Erythroblast (primary cell): ENCODE measurements at regions not wholly inside any gene's neighbourhood (a gene's known extent, or its start where the extent isn't known, plus 50 kb on each side); places are given as distances from the start of the nearest gene placed in this dataset.
"Not testable (repeated sequence)": the region's sequence is repeated elsewhere in the genome, so short reads cannot be mapped to it uniquely, and the experiment has no call there.

Experiments
- DNase-seq, 2 experiments: peaks; one replicate each; lab custom pipeline; 2025; lab: John Stamatoyannopoulos, UW
- GATA1 ChIP-seq: IDR thresholded peaks from 2 replicates; pipeline ENCODE4 v1.6.1; 2011; ENCODE audit warnings: low read depth, mild to moderate bottlenecking, control low read depth, low read length, moderate library complexity
- POLR2A ChIP-seq: IDR thresholded peaks from 2 replicates; pipeline ENCODE4 v1.6.1; 2011; ENCODE audit warnings: mild to moderate bottlenecking, low read length

DNA sequence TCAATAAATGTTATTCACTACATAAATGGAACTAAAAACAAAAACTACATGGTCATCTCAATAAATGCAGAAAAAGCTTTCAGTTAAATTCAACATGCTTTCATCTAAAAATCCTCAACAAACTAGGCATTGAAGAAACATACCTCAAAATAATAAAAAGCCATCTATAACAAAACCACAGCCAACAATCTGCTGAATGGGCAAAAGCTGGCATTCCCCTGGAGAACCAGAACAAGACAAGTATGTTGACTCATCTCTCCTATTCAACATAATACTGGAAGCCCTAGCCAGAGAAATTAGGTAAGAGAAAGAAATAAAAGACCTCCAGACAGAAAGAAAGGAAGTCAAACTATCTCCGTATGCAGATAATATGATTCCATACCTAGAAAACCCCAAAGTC is 759.9 kb downstream of the EPHA3 start:
- DNase-seq: no peak
- no peak for TF ChIP-seq GATA1
- TF ChIP-seq POLR2A: no peak

DNA sequence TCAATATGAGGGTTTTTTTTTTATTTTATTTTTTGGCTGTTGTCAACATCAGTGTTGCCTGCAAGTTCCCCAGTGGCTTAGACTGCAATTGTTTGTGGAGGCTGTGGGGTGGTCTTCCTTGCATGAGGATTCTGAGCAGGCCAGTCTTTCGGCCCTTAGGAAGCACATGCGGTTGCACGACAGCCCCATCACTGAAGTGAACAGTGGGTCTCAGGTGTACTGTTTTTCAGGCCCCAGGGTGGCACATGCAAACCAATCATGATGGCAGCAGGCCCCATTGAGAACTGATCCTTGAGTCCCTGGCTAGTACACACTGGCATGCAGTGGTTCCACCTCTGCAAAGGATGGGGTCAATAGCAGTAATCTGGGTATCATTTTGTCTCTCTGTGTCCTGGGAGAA is 768.7 kb downstream of the EPHA3 start:
- DNase-seq: no peak
- TF ChIP-seq GATA1: no peak
- TF ChIP-seq POLR2A: no peak

GRCh38 chr3:89877230-89877629 is 769.8 kb downstream of the EPHA3 start:
- no peak for TF ChIP-seq POLR2A
- no peak for TF ChIP-seq GATA1
- no peak for DNase-seq

DNA sequence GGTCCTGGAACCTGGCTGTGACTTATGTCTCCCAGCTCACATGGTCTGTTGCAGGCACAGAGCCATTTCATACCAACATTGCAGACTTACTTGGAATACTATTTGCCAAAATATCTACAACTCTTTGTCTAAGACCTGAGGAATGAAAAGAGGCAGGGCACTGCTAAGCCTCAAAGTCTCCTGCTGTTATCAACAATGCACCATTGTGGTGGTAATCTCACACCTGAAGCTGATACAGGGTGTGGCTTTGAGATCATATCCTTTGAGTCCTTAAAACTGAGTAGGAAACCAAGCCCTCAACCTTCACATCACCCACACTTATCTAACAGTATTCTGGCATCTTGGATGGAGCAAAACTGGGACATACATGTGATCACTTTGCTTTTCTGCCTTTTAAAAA is 782.0 kb downstream of the EPHA3 start:
- DNase-seq: no peak
- TF ChIP-seq GATA1 (no peak), POLR2A (no peak)

DNA sequence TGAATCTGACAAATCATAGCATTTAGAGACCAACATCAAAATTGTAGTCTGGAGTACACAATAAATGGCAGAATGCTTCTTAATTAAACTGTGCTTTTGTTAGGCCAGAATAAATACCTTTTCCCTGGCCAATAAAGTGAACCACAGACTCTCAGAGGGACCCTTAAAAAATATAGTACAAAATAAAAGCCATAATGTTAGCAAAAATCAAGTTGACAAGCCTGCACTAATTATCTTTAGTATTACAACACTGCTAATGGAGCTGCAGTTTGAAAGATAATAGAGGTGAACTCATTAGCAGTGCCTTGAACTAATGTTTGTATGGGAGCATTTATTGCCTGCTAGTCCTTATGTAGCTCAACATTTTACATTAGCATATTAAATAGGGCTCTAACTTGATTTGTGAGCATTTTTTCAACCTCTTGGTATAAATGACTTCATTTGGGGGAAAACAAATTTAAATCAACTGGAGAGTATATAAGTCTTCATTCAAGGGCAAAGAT is 801.3 kb downstream of the EPHA3 start:
- TF ChIP-seq POLR2A (no peak), GATA1 (no peak)
- DNase-seq: no peak

GRCh38 chr3:89912031-89912430 is 804.6 kb downstream of the EPHA3 start:
- DNase-seq: no peak
- TF ChIP-seq POLR2A (no peak), GATA1 (no peak)

- no peak for DNase-seq
- TF ChIP-seq POLR2A (no peak), GATA1 (no peak)
These were observed 816.6 kb downstream of the EPHA3 start for GRCh38 chr3:89923921-89924610.

DNA sequence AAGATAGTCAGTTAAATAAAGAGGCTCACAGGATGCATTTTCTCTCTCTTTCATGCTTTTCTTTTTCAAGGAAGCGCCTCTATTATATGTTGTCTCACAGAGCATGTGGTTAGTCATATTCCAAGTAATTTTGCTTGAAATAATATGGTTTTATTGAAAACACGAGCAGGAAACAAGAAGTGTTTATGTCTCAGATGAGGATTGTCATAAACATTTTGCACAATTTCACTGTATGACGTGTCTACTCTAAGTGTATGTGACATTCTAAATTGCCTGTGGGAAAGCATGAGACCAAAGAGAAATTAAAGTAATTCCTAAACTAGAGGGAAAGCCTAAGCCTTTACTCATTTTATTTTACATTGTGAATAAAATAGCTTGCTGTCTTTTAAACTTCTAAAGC is 818.6 kb downstream of the EPHA3 start:
- no peak for TF ChIP-seq GATA1
- TF ChIP-seq POLR2A: no peak

GRCh38 chr3:89932882-89933281 is 825.5 kb downstream of the EPHA3 start:
- TF ChIP-seq GATA1: no peak
- TF ChIP-seq POLR2A: no peak
- DNase-seq: no peak

More for the DNA sequence above, 818.6 kb downstream of the EPHA3 start:
- DNase-seq: no peak

DNA sequence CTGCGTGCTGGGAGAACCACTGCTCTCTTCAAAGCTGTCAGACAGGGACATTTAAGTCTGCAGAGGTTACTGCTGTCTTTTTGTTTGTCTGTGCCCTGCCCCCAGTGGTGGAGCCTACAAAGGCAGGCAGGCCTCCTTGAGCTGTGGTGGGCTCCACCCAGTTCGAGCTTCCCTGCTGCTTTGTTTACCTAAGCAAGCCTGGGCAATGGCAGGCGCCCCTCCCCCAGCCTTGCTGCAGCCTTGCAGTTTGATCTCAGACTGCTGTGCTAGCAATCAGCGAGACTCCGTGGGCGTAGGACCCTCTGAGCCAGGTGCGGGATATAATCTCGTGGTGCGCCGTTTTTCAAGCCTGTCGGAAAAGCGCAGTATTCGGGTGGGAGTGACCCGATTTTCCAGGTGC is 837.0 kb downstream of the EPHA3 start:
- not testable (repeated sequence) for DNase-seq

- DNase-seq: no peak
- no peak for TF ChIP-seq GATA1
- no peak for TF ChIP-seq POLR2A
These were observed 839.5 kb downstream of the EPHA3 start for GRCh38 chr3:89946884-89947283.

DNA sequence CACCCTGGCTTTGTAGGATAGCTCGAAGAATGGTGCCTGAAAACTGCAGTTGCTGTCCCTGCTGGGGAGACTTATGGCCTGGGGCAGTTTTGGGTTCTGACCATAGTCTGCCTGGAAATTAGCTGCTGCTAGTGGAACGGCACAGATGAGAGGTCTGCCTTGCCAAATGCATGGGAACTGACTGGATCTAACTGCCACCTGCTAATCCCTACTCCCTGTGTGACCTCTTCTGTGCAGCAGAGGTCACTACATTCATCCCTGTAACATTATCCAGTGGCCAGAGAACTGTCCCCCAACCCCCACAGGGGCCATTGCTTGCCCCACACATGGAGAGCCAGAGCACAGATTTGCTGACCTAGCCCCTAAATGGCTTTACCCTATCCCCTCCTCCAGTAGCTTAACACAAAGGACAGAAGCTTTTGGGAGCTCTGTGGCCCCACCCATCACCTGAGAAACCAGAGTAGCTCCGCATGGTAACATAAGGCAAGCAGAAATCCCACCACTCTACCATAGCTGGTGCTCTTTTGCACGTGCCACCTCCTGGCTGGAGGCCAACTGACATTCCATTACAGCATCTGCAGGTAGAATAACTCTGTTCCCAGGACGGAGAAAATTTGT is 840.0 kb downstream of the EPHA3 start:
- no peak for DNase-seq
- no peak for TF ChIP-seq GATA1
- TF ChIP-seq POLR2A: no peak

DNA sequence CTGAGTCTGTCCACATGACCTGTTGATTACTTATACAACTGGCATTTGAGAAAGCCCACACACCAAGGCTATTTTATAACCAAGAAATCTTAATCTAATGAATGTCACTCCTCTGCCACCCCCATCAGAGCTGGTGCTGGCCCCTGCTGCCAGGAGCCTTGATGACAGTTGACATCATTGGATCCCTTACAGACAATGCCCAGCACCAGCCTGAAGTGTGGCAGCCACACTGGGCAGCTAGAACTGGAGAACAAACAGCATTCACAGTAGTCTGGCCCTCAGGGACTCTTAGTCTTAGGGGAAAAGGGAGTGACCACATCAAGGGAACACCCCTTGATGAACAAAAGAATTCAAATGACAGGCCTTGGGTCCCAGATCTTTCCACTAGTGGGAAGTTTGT is 840.6 kb downstream of the EPHA3 start:
- DNase-seq: no peak
- TF ChIP-seq GATA1 (no peak), POLR2A (no peak)

DNA sequence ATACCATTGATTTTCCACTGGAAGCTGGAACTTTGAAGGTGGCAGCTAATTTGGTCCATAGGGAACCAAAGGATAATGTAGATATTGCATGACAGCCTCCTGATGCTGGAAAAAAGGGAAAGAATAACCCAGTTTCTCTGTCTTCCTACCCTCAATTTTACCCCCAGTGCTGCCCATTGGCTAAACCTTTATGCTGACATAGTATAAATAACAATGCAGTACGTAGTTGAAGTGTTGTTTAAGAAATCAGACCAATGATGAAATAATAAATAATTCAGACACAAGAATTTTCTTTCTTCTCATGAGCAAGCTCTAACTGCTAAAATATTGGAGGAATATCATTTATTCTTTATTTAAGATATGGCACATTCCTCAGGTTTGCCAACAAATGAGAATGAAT is 843.4 kb downstream of the EPHA3 start:
- no peak for TF ChIP-seq POLR2A
- no peak for TF ChIP-seq GATA1
- DNase-seq: no peak

GRCh38 chr3:89954137-89954536 is 846.7 kb downstream of the EPHA3 start:
- TF ChIP-seq POLR2A (no peak), GATA1 (no peak)

More at GRCh38 chr3:89954137-89954536, 846.7 kb downstream of the EPHA3 start:
- DNase-seq: no peak
